ENCODE measurements at regions not wholly inside any gene's neighbourhood (a gene's known extent, or its start where the extent isn't known, plus 50 kb on each side); places are given as distances from the start of the nearest gene placed in this dataset.

DNA sequence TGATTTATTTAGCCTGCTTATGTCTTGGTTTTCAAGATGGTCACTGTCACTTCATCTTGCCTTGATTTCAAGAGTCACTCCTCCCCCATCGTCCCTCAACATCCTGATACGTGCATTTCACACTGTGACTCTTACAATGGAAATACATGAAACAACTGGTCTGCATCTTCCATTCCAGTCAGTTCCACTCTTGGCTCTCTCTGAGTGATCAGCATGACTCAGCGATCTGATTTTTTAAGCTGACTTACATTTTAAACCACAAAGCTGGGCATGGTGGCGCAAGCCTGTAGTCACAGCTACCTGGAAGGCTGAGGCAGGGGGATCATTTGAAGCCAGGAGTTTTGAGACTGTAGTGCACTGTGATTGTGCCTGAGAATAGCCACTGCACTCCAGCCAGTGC, 271.2 kb upstream of the ROPN1 start:
- H3K27me3 ChIP-seq, result no peaks in the 10 kb centered on the region
- no peaks in the 10 kb centered on the region for H3K9me3 ChIP-seq
- H3K4me3 ChIP-seq, result no peak overlapping the region
- no peaks in the 10 kb centered on the region for H3K4me1 ChIP-seq (ENCODE audit: insufficient read depth)
- no peak overlapping the region for H3K27ac ChIP-seq
- TF ChIP-seq EP300 (IDR thresholded peaks at IDR 0.05) (no peak), POLR2A (IDR thresholded peaks at IDR 0.05) (no peak)
- TF ChIP-seq, protein P1, sequence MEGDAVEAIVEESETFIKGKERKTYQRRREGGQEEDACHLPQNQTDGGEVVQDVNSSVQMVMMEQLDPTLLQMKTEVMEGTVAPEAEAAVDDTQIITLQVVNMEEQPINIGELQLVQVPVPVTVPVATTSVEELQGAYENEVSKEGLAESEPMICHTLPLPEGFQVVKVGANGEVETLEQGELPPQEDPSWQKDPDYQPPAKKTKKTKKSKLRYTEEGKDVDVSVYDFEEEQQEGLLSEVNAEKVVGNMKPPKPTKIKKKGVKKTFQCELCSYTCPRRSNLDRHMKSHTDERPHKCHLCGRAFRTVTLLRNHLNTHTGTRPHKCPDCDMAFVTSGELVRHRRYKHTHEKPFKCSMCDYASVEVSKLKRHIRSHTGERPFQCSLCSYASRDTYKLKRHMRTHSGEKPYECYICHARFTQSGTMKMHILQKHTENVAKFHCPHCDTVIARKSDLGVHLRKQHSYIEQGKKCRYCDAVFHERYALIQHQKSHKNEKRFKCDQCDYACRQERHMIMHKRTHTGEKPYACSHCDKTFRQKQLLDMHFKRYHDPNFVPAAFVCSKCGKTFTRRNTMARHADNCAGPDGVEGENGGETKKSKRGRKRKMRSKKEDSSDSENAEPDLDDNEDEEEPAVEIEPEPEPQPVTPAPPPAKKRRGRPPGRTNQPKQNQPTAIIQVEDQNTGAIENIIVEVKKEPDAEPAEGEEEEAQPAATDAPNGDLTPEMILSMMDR (IDR thresholded peaks at IDR 0.05), result no peak
- no peak for DNase-seq
- intact Hi-C loops (cut with DNase I), result no loop called here
- no peaks in the 10 kb centered on the region for H3K36me3 ChIP-seq
- WGBS, 3 donors, result 74 to 83% (median 83%) methylated on average over 4 of the region's 4 CpGs

DNA sequence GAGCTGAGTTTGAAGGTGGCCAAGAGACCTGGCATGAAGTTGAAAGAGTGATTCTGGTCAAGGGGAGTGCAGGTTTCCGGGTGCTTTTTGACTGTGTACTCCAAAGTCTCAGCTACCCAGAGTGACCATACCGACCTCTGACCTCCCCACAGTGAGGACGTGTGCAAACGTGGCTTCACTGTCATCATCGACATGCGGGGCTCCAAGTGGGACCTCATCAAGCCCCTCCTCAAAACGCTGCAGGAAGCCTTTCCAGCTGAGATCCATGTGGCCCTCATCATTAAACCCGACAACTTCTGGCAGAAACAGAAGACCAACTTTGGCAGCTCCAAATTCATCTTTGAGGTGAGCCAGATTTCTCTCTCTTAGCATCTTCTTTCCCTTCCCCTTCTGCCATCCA, 272.4 kb upstream of the ROPN1 start:
- Histone ChIP-seq H3K36me3 (no peaks in the 10 kb centered on the region), H3K4me3 (no peak overlapping the region), H3K4me1 (ENCODE audit: insufficient read depth) (no peaks in the 10 kb centered on the region), H3K27ac (no peak overlapping the region), H3K9me3 (no peaks in the 10 kb centered on the region), H3K27me3 (no peaks in the 10 kb centered on the region)
- TF ChIP-seq, protein P1 (IDR thresholded peaks at IDR 0.05), result no peak
- TF ChIP-seq POLR2A (IDR thresholded peaks at IDR 0.05) (no peak), EP300 (IDR thresholded peaks at IDR 0.05) (no peak)
- WGBS, 3 donors, result 75 to 79% (median 79%) methylated on average over 8 of the region's 8 CpGs
- intact Hi-C loops (cut with DNase I), result no loop called here
- no peak for DNase-seq

DNA sequence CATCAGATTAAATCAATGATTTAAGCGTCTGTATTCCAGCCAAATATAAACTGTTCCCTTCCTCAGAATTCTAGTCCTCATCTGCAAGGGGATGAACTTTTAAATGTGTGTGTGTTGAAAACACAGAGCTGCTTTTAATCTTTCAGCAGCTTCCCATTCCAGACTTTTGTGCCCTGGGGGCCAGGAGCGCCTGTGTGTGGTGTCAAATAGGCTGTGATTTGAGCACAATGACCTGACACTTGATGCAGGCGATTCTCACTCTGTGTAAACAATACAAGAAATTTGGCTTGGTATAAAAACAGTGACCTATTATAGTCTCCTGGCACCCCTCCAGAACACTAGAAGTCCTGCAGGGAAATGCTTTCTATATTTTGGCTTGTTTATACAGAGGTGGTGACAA, 274.6 kb upstream of the ROPN1 start:
- TF ChIP-seq EP300 (IDR thresholded peaks at IDR 0.05), result no peak
- TF ChIP-seq, protein P1 (IDR thresholded peaks at IDR 0.05), result no peak
- TF ChIP-seq POLR2A (IDR thresholded peaks at IDR 0.05), result no peak
- Histone ChIP-seq H3K36me3 (no peaks in the 10 kb centered on the region), H3K4me3 (no peak overlapping the region), H3K27me3 (no peaks in the 10 kb centered on the region), H3K9me3 (no peaks in the 10 kb centered on the region), H3K4me1 (ENCODE audit: insufficient read depth) (peaks cover 3% of the 10 kb centered on the region), H3K27ac (no peak overlapping the region)
- intact Hi-C loops (cut with DNase I), result no loop called here
- DNase-seq, result no peak
- 61 to 67% (median 64%) methylated on average over 3 of the region's 3 CpGs for WGBS, 3 donors

DNA sequence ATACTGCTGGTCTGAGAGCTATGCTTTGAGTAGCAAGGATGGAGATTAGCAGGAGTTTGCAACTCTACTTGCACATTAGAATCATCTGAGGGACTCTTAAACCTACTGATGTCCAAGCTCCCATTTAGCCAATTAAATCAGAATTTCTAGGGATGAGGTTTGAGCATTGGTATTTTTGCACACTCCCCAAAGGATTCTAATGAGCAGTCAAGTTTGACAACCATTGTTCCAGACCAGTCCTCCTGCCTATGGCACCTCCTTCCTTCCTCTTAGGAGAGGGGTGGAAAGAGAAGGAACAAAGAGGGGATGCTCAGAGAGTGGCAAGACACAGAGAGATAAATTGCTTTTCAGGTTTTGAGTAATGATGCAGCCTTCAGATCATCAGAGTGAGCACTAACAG, 275.5 kb upstream of the ROPN1 start:
- no peaks in the 10 kb centered on the region for H3K27me3 ChIP-seq
- TF ChIP-seq, protein P1 (IDR thresholded peaks at IDR 0.05), result no peak
- TF ChIP-seq POLR2A (IDR thresholded peaks at IDR 0.05) (no peak), EP300 (IDR thresholded peaks at IDR 0.05) (no peak)
- intact Hi-C loops (cut with DNase I), result no loop called here
- H3K9me3 ChIP-seq, result no peaks in the 10 kb centered on the region
- peaks cover 3% of the 10 kb centered on the region for H3K4me1 ChIP-seq (ENCODE audit: insufficient read depth)
- H3K36me3 ChIP-seq, result no peaks in the 10 kb centered on the region
- DNase-seq, result no peak
- no peak overlapping the region for H3K4me3 ChIP-seq
- no peak overlapping the region for H3K27ac ChIP-seq

DNA sequence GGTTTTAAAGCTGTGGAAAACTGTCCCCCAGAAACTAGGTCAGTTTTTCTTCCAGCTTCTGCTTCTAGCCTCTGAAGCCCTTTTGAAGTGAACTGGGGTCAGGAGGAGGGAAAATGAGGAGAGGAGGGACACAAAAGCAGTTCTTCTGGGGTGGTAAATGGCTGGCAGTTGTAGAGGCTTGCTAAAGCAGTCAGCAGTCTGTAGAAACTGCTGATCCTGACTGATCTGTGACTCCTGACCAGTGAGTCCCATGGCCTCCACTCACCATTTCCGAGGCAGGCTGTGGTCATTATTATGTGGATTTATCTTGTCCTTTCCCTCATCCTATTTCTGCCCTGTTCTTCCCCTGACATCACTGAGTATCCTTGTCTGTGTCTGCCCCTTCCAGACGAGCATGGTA, 276.4 kb upstream of the ROPN1 start:
- intact Hi-C loops (cut with DNase I), result no loop called here
- no peak overlapping the region for H3K4me3 ChIP-seq
- TF ChIP-seq, protein P1 (IDR thresholded peaks at IDR 0.05), result no peak
- H3K36me3 ChIP-seq, result no peaks in the 10 kb centered on the region
- no peak overlapping the region for H3K27ac ChIP-seq
- peaks cover 6% of the 10 kb centered on the region for H3K4me1 ChIP-seq (ENCODE audit: insufficient read depth)
- no peaks in the 10 kb centered on the region for H3K27me3 ChIP-seq
- 73 to 88% (median 84%) methylated on average over 2 of the region's 2 CpGs for WGBS, 3 donors
- H3K9me3 ChIP-seq, result no peaks in the 10 kb centered on the region
- DNase-seq, result no peak
